Jurkat, Clone E6-1 (cell line): ENCODE measurements at regions not wholly inside any gene's neighbourhood (a gene's known extent, or its start where the extent isn't known, plus 50 kb on each side); places are given as distances from the start of the nearest gene placed in this dataset.
"Not testable (repeated sequence)": the region's sequence is repeated elsewhere in the genome, so short reads cannot be mapped to it uniquely, and the experiment has no call there.

Experiments
- DNase-seq: peaks from one replicate; pipeline ENCODE4 v3.0.0-alpha.2; 2011; ENCODE audit warnings: low read depth, low spot score
- H3K4me3 ChIP-seq: 2 replicates; pipeline ENCODE4 v1.5.1; 2011; ENCODE audit warnings: mild to moderate bottlenecking, low read length, control low read depth, moderate library complexity

DNA sequence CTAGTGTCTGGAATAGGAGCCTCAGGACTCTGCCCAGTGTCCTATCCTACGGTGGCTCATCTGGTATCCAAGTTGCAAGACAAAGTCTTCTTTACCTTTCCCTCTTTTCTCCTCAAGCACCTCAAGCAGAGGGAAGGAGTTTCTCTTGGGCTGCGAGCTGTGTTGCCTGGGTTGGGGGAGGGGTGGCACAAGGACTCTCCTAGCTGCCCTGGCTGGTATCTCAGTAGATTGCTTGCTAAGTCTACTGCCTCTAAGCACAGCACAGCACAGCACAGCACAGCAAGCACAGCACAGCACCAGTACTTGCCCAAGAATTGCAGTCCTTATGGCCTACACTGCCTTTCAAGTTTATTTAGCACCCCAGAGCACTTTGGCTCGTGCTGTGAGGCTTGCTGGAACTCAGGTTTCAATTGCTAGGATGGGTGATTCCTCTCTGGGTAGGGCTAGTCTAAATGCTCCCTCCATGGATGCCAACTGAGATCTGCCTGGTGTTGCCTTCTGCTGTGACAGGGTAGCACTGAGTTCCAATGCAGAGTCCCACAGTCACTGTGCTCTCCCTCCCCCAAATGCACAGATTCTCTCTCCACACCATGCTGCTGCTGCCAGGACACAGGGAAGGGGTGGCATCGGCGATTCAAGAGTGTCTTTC is 213.1 kb upstream of the POU5F2 start:
- no peak for DNase-seq
- no peak overlapping the region for H3K4me3 ChIP-seq

- H3K4me3 ChIP-seq = no peak overlapping the region
- no peak for DNase-seq
Observed at GRCh38 chr5:93953442-93953841, 212.0 kb upstream of the POU5F2 start.

GRCh38 chr5:93941897-93942296 is 200.5 kb upstream of the POU5F2 start:
- no peak for DNase-seq
- H3K4me3 ChIP-seq = no peak overlapping the region

DNA sequence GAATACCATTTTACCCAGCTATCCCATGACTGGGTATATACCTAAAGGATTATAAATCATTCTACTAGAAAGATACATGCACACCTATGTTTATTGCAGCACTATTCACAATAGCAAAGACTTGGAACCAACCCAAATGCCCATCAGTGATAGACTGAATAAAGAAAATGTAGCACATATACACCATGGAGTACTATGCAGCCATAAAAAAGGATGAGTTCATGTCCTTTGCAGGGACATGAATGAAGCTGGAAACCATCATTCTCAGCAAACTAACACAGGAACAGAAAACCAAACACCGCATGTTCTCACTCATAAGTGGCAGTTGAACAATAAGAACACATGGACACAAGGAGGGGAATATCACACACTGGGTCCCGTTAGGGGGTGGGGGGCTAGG is 191.9 kb upstream of the POU5F2 start:
- DNase-seq, H3K4me3 ChIP-seq: not testable (repeated sequence)

- no peak overlapping the region for H3K4me3 ChIP-seq
- DNase-seq = no peak
Observed at GRCh38 chr5:93930098-93930497, 188.7 kb upstream of the POU5F2 start.

DNA sequence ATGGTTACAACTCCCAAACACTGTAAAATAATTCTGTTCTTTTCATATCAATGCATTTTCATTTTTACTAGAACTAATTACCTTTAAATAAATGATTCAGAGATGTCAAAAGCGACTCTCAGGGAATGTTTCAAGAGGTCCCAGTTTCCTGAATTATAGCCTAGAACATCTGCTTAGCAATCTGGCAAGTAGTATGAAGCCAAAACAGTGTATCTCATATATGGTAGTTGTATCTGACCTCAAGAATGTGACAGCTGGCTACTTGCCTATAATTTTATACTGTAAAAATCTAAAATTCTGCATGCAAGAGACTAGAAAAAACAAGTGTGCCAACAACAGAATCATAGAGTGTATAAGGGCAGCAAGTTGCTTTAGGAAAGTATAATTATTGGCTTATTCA is 187.7 kb upstream of the POU5F2 start:
- no peak overlapping the region for H3K4me3 ChIP-seq
- DNase-seq = no peak

GRCh38 chr5:93926831-93927620 is 185.6 kb upstream of the POU5F2 start:
- H3K4me3 ChIP-seq = no peak overlapping the region
- DNase-seq = no peak

GRCh38 chr5:93925321-93925720 is 183.9 kb upstream of the POU5F2 start:
- H3K4me3 ChIP-seq = no peak overlapping the region
- DNase-seq = no peak

DNA sequence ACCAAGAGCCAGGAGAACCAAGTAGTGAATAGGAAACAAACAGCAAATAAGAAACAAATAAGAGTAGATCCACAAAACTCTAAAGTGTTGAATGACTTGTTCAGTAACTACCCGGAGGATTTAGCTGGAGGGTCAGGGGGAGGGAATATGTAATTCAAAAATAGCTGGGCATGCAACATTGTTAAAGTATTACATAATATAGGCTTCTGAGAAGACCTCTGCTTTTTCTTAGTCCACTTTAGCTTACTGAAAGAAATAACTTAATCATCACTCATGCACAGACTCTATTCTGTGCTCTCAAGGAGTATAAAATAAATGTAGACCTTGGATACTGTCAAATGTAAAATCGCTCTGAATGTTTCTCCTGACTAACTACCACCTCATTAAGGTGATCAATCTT is 183.2 kb upstream of the POU5F2 start:
- DNase-seq = no peak
- no peak overlapping the region for H3K4me3 ChIP-seq

GRCh38 chr5:93922551-93922950 is 181.2 kb upstream of the POU5F2 start:
- no peak overlapping the region for H3K4me3 ChIP-seq
- DNase-seq = no peak

- DNase-seq = peak; percentile 76
- no peak overlapping the region for H3K4me3 ChIP-seq
Observed at GRCh38 chr5:93921001-93921400, 179.6 kb upstream of the POU5F2 start.

- DNase-seq = no peak
- no peak overlapping the region for H3K4me3 ChIP-seq
Observed at GRCh38 chr5:93916872-93917271, 175.5 kb upstream of the POU5F2 start.

DNA sequence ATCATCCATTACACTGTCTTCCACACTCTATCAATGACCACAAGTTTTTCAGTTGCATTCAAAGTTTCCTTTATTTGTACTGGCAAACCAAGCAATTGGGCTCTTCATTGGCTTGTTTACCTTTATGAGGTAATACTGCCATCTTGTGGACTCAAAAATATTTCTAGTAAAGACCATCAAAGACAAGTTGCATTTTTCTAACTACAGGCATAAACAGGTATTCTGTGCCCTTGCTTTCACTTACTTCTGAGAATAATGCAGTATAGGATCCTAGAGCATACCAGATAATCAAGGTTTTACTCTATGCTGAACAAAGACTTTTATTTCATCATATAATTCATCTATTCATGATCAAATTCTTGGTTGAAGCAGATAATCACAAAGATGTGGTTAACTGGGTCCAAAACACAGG is 173.7 kb upstream of the POU5F2 start:
- peak; percentile 55 for DNase-seq
- H3K4me3 ChIP-seq = no peak overlapping the region

- no peak overlapping the region for H3K4me3 ChIP-seq
- DNase-seq = no peak
Observed at GRCh38 chr5:93911609-93912008, 170.2 kb upstream of the POU5F2 start.

DNA sequence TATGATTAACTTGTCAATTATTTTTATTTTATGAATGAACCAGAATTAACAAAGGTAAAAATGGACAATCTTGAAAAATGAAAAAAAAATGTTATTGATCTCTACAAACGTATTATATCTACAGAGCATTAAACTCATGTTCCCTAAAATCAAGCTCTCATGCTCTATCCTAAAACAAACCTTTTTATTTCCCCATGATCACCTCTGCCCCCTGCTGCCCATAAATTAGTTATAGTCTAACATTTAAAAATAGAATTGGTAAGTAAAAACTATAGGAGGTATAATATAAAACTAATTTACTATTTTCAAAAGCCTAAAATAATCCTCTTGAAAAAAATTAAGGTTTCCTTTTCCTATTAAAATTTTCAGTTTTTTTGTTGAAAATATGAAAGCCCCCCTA is 168.0 kb upstream of the POU5F2 start:
- DNase-seq = peak; percentile 11
- H3K4me3 ChIP-seq = no peak overlapping the region

DNA sequence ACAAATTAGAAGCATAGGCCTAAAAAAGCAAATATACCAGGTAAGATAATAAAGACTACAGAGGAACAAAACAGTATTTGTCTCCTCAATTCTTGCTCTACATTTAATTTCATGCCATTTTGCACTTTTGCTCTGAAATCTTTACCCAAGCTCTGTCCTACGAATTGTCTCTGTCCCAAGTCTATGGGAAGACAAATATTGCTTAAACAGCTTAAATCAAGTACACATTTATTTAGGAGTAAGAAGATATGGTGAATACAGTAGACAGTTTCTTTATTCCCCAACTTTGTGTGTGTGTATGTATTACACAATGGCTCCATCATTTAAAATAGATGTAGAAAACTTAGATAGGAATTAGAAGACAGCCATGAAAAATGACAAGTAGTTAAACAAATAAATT is 163.5 kb upstream of the POU5F2 start:
- DNase-seq = no peak
- H3K4me3 ChIP-seq = no peak overlapping the region

DNA sequence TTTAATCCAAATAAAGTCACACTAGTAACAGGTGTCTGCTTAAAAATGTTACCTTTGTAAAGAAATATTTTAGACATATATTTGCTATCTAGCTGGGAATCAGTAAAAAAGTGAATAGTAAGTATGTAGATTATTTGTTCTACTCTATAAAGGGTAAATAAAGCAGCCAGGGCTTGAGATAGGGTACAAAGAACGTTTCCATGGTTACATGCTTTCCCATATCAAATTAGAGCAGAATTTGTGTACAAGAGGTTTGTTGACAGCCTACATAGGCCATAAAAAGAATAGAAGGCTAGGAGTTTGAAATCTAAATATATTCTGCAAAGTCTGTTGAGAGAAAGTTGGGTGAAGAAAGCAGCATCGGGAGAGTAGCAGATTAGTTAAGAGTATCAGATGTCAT is 160.9 kb upstream of the POU5F2 start:
- DNase-seq = no peak
- no peak overlapping the region for H3K4me3 ChIP-seq

DNA sequence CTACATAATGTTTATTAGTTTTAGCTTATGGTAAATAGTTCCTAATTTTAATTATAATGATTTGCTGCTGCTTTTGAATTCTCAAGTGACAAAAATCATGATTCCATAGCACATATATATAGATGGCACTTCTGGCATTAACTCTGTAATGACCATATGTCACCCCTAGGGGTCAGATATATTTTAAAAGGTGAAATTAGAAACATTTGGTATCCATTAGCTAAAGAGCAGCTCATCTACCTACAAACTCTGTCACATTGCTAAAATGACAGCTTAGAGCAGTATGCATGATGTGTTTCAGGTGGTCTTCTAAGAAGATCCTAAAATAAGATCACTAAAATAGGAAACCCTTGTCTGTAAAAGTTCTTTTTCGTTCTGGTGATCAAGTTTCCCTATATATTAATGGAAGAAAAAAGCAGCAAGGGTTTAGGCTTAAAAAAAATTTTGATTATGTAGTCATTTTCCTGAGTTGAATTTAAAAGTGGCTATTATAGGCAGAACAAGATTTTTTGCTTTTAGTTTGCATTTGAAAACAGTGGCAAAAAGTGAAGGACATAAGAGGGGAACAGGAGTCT is 157.7 kb upstream of the POU5F2 start:
- H3K4me3 ChIP-seq = no peak overlapping the region
- peak; percentile 14 for DNase-seq

- no peak for DNase-seq
- H3K4me3 ChIP-seq = no peak overlapping the region
Observed at GRCh38 chr5:93894601-93895354, 153.4 kb upstream of the POU5F2 start.

DNA sequence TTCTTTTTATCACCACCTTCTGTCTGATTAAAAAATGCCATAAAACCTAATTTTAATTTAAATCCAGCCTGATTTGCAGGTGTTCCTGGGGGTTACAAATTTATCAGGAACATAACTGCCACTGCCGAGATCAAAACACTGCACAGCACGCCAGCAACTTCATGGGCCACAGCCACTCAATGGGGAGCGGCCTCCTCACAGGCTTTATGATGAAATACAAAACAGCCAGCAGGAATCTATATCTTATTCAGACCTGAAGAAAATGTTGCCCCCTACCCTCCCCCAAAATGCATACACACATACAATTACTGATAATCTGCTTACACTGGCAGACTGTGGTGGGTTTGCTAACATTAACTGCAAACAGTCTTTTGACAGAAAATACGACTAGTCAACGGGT is 151.7 kb upstream of the POU5F2 start:
- DNase-seq = no peak
- no peak overlapping the region for H3K4me3 ChIP-seq
